Nephron progenitor cell (in vitro differentiated cells): ENCODE measurements at regions not wholly inside any gene's neighbourhood (a gene's known extent, or its start where the extent isn't known, plus 50 kb on each side); places are given as distances from the start of the nearest gene placed in this dataset.

ENCODE experiments used
- DNase-seq: peaks from one replicate; pipeline ENCODE4 v3.0.0; 2021
- H3K27ac Mint-ChIP-seq: 2 replicates; pipeline ENCODE4 v1.8.0; 2021; ENCODE audit warnings: mild to moderate bottlenecking, moderate library complexity, mixed read lengths
- H3K27me3 Mint-ChIP-seq: 2 replicates; pipeline ENCODE4 v1.8.0; 2021; ENCODE audit warnings: mild to moderate bottlenecking, low read depth, mixed read lengths; ENCODE audit not compliant: poor library complexity
- H3K36me3 Mint-ChIP-seq: 2 replicates; pipeline ENCODE4 v1.8.0; 2021; ENCODE audit warnings: low read depth, mixed read lengths
- H3K4me1 Mint-ChIP-seq: 2 replicates; pipeline ENCODE4 v1.8.0; 2021; ENCODE audit warnings: mixed read lengths
- H3K4me3 Mint-ChIP-seq: 2 replicates; pipeline ENCODE4 v1.8.0; 2021; ENCODE audit warnings: mild to moderate bottlenecking, moderate library complexity, mixed read lengths
- H3K9me3 Mint-ChIP-seq: 2 replicates; pipeline ENCODE4 v1.8.0; 2021; ENCODE audit warnings: mild to moderate bottlenecking, moderate library complexity, mixed read lengths
- TF ChIP-seq, protein P1 (sequence below): fragments of 200-600 bp; sonication (generic); IDR thresholded peaks from 2 replicates; pipeline ENCODE4 v1.5.0; 2021; ENCODE audit warnings: antibody characterized with exemption

DNA sequence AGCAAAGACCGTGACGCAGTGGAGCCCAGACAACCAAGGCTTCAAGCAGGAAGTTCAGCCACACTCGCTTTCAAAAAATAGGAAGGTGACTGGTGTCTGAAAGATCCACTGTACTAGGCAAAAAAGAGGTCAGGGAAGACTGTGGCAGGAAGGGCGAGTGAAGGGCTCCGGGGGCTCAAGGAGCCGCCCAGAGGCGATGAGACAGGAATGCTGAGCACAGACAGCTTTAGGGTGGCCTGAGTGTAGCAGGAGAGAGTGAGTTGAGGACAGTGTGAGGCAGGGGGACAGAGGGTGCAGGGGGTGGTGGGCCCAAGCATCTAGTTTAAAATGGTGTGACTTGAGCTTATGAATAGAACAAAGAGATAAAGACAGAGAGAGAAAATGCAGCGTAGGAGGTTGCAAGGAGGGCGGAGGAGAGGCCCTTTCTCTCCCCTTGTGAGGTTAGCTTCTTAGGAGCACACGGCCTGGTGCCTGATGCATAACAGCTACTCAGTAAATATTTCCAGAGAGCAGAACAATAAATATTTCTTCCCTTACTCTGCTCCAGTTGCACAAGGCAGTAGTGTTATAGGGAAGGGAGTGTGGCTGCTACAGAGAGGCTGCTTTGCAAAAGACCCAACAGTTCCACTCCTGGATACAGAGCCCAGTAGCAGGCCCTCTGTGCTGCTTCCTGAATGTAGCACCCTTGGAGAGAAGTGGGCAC, 789.7 kb upstream of the RAB6C start:
- TF ChIP-seq, protein P1, sequence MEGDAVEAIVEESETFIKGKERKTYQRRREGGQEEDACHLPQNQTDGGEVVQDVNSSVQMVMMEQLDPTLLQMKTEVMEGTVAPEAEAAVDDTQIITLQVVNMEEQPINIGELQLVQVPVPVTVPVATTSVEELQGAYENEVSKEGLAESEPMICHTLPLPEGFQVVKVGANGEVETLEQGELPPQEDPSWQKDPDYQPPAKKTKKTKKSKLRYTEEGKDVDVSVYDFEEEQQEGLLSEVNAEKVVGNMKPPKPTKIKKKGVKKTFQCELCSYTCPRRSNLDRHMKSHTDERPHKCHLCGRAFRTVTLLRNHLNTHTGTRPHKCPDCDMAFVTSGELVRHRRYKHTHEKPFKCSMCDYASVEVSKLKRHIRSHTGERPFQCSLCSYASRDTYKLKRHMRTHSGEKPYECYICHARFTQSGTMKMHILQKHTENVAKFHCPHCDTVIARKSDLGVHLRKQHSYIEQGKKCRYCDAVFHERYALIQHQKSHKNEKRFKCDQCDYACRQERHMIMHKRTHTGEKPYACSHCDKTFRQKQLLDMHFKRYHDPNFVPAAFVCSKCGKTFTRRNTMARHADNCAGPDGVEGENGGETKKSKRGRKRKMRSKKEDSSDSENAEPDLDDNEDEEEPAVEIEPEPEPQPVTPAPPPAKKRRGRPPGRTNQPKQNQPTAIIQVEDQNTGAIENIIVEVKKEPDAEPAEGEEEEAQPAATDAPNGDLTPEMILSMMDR, result no peak
- no peak for DNase-seq
- Mint-ChIP-seq H3K4me1 (peaks cover 43% of the 10 kb centered on the region), H3K4me3 (no peak overlapping the region), H3K9me3 (no peaks in the 10 kb centered on the region), H3K27ac (no peak overlapping the region), H3K36me3 (no peaks in the 10 kb centered on the region), H3K27me3 (peaks cover 7% of the 10 kb centered on the region)

DNA sequence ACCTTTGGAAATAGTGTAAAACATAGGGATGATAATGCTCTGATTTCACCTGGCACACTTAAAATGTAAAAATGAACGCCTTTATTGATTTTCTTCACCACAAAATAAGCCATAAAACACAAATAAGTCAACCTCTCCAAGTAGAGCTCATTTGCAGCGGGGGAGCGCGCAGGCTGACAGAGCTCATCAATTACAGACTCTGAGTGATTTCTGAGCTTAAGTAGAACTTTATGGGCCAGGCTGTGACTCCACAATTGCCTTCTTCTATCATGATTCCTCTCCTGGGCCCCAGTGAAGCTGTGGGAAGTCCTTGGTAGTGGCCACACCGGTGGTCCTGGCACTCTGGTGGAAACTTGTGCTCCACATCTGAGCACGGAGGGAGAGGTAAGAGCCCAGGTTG, 789.0 kb upstream of the RAB6C start:
- no peak overlapping the region for H3K4me3 Mint-ChIP-seq
- TF ChIP-seq, protein P1, result no peak
- no peaks in the 10 kb centered on the region for H3K9me3 Mint-ChIP-seq
- no peaks in the 10 kb centered on the region for H3K36me3 Mint-ChIP-seq
- peaks cover 7% of the 10 kb centered on the region for H3K27me3 Mint-ChIP-seq
- H3K27ac Mint-ChIP-seq, result peak overlapping the region; percentile 17
- H3K4me1 Mint-ChIP-seq, result peaks cover 43% of the 10 kb centered on the region
- no peak for DNase-seq

DNA sequence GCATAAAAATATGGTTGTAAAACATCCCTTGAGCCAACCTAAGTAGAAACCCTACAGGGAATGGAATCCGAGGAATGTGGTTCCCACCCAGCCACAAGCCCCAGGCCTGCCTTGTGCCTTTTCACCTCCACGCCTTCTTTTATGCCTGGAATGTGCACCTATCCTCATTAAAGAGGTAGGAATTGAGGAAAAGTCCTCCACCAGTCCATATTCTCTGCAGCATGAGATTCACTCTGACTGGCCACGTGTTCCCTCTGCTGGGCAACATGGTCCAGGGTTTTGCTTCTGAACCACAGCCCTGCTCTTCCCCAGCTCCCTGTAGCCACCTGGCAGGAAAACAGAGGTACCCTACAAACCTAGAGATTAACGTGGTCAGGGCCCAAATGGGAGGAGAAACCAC, 787.9 kb upstream of the RAB6C start:
- DNase-seq, result peak; percentile 20
- no peaks in the 10 kb centered on the region for H3K36me3 Mint-ChIP-seq
- no peak overlapping the region for H3K4me3 Mint-ChIP-seq
- peaks cover 43% of the 10 kb centered on the region for H3K4me1 Mint-ChIP-seq
- TF ChIP-seq, protein P1, result no peak
- no peaks in the 10 kb centered on the region for H3K9me3 Mint-ChIP-seq
- peaks cover 12% of the 10 kb centered on the region for H3K27me3 Mint-ChIP-seq
- no peak overlapping the region for H3K27ac Mint-ChIP-seq

DNA sequence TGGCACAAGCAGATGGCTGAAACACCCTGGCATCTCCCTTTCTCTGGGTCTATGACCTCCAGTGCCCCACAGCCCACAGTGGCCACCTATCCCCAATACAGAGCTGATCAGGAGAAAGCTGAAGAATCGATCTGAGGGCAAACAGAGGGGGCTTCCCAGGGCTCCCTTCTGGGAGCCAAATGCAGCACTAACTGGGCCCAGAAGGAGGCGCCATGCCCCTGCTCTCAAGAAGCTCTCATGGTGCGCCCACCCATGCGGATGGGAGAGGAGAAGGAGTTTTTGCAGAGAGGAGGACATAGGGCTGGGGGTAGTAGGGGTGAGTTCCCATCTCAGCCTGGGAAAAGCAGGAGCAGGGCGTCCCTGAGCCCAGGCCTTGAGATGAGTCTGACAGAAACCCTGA, 787.3 kb upstream of the RAB6C start:
- Mint-ChIP-seq H3K4me1 (peaks cover 43% of the 10 kb centered on the region), H3K27ac (no peak overlapping the region), H3K36me3 (no peaks in the 10 kb centered on the region), H3K4me3 (no peak overlapping the region), H3K27me3 (peaks cover 12% of the 10 kb centered on the region), H3K9me3 (no peaks in the 10 kb centered on the region)
- TF ChIP-seq, protein P1, result peak; percentile 12
- no peak for DNase-seq

DNA sequence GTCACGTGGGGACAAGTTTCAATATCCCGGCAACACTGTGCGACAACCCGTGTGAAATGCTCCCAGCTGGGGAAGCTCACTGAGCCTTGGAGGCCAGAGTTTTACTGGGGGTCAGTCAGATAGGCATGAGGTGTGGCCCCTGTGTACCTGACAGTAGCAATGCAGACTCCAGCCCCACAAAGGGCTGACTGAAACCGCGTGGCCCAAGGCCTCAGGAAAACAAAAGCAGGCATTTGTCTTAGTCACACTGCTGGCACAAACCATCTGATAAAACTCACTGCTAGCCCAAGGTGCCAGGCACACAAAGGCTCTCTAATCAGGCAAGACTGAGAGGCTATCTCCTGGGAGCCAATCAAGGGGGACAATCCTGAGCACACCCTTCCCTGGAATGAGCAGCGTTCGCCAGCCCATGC, 786.6 kb upstream of the RAB6C start:
- Mint-ChIP-seq H3K4me1 (peaks cover 43% of the 10 kb centered on the region), H3K27me3 (peaks cover 12% of the 10 kb centered on the region), H3K9me3 (no peaks in the 10 kb centered on the region), H3K36me3 (no peaks in the 10 kb centered on the region), H3K27ac (no peak overlapping the region), H3K4me3 (no peak overlapping the region)
- no peak for DNase-seq
- TF ChIP-seq, protein P1, result no peak

DNA sequence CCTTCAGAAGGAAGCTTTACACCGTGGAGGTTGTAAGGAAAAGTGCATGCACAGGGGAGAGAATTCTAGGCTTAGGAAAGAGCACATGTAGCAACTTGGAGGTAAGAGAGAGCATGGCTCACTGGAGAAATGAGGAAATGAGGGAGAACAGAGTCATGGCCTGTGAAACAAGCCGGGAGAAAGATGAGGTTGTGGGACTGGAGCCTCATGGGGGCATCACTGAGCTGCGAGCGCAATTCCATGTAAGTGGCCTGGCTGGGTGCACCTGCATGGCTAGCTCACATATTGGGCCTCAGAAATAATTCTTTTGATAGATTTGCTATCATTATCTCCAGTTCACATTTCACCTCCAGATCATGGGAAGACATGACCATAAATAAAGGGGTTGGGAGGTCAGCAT, 785.5 kb upstream of the RAB6C start:
- Mint-ChIP-seq H3K4me1 (peaks cover 41% of the 10 kb centered on the region), H3K36me3 (no peaks in the 10 kb centered on the region), H3K27ac (peak overlapping the region; percentile 8), H3K4me3 (no peak overlapping the region), H3K9me3 (no peaks in the 10 kb centered on the region), H3K27me3 (peaks cover 10% of the 10 kb centered on the region)
- TF ChIP-seq, protein P1, result no peak
- no peak for DNase-seq
